H1 (cell line): ENCODE measurements at regions not wholly inside any gene's neighbourhood (a gene's known extent, or its start where the extent isn't known, plus 50 kb on each side); places are given as distances from the start of the nearest gene placed in this dataset.

Source experiments
- BRCA1 ChIP-seq: IDR thresholded peaks from 2 replicates; pipeline ENCODE4 v1.6.1; 2012; ENCODE audit warnings: low read depth, low read length, improper control_type of control experiment
- HDAC6 ChIP-seq: IDR thresholded peaks from one replicate; pipeline ENCODE4 v1.7.1; 2012; ENCODE audit warnings: low read depth, mild to moderate bottlenecking, inconsistent platforms, low read length, moderate library complexity
- JUND ChIP-seq: IDR thresholded peaks from 2 replicates; pipeline ENCODE4 v1.6.1; 2011; ENCODE audit warnings: mild to moderate bottlenecking, improper control_type of control experiment, low read length
- POLR2AphosphoS5 ChIP-seq: IDR thresholded peaks from 2 replicates; pipeline ENCODE4 v1.6.1; 2011; ENCODE audit warnings: low read depth, low read length
- SUZ12 ChIP-seq: fragments of 200-600 bp; sonication (generic); IDR thresholded peaks from 2 replicates; pipeline ENCODE4 v1.6.1; 2012; ENCODE audit warnings: mild to moderate bottlenecking, inconsistent platforms, low read length, moderate library complexity, mixed read lengths

GRCh38 chr11:41848349-41848748, 388.9 kb upstream of the LRRC4C start (continued):
- TF ChIP-seq SUZ12 (no peak), POLR2AphosphoS5 (no peak), JUND (no peak), BRCA1 (no peak), HDAC6 (no peak)
